ENCODE measurements at regions not wholly inside any gene's neighbourhood (a gene's known extent, or its start where the extent isn't known, plus 50 kb on each side); places are given as distances from the start of the nearest gene placed in this dataset.

DNA sequence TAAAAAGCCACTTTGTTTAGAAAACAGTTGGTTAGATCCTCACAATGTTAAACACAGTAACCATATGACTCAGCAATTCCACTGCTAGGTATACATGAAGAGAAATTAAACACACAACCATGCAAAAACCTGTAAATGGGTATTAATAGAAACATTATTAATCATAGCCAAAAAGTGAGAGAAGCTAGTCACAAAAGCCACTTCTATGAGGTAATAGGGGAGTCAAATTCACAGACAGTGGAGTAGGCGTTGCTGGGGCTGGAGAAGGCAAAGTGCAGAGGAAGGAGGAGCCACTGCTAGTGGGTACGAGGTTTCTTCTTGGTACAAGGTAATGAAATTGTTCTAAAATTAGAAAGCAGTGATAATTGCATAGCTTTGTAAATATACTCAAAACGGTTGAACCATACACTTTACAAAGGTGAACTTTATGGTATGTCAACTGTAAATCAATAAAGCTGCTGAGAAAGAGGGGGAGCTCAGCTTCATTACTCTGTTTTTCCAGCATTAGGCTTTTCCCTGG lies 364.4 kb downstream of the GADD45G start:
- DNase-seq (ENCODE audit: low spot score) = no peak

DNA sequence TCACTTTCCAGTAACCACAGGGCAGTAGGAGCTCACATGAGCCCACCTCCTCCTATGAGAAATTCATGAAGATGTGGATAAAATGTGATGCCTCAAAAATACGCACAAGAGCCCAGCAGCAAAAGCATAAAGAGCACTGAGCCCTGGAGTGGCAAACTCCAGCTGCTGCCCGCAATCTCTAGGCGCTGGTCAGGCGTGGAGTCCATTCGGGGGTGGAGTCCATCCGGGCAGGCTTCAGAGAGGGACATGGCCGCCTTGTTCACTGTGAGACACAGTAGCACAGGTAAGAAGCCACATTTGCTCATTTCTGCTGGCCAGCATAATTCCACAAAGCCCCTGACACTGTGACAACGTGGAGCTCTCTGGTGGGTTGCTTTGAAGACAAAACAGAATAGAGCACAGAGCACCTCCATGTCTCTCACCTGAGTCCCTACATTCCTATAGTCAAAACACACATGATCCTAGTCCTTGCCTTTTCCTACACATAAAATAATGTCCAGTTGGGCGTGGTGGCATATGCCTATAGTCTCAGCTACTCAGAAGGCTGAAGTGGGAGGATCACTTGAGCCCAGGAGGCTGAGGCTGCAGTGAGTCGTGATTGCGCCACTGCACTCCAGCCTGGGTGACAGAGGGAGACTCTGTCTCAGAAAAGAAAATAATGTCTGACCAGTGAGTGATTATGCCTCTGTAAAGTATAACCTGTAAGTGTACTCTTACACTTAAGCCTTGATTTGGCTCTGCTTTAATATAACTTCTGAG lies 365.2 kb downstream of the GADD45G start:
- DNase-seq (ENCODE audit: low spot score) = no peak

DNA sequence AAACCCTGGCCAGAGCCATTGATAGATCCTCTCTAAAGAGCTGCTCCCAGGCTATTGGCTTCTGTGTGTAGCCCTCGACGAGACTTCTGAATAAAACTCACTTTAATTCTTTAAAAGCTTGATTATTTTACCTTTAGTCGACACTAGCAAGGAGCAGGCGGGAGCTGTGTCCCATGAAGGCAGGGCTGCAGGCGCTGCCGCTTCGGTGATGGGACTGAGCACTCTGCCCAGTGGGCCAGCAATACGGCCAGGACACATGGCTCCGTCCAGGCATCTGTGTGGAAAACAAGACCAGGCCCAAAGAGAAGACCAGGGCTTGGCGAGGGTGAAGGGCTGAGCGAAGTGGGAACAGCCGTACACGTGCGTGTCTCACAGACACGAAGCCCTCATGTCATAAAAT lies 365.9 kb downstream of the GADD45G start:
- no peak for DNase-seq (ENCODE audit: low spot score)

DNA sequence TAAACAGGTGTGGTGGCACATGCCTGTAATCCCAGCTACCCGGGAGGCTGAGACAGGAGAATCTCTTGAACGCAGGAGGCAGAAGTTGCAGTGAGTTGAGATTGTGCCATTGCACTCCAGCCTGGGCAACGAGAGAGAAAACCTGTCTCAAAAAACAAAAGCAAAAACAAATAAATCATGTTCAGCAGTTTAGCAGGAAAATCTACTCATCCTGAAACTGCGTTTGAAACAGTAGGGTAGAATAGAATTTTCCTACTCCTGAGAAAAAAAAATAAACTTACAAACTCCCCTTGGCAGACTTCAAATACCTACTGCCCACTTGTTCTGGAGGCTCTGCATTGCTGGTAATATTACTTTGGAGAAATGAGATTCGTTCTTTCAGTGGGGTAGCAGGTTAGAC lies 367.7 kb downstream of the GADD45G start:
- no peak for DNase-seq (ENCODE audit: low spot score)

DNA sequence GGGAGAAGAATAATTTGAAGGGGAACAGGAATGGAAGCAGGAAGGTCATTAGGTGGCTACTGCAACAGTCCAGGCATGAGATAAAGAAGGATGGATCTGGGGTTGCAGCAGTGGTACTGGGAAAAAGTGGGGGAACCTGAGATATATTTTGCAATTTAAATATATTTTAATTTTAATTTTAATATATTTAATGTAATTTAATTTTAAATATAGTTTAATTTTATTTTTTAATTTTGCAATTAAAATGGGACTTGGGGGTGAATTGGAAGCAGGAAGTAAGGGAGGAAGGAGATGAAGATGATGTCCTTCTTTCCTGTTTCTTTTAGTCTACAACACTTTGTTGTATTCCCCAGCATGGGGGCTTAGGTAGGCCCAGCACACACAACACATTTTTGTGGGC lies 369.8 kb downstream of the GADD45G start:
- DNase-seq (ENCODE audit: low spot score) = no peak

DNA sequence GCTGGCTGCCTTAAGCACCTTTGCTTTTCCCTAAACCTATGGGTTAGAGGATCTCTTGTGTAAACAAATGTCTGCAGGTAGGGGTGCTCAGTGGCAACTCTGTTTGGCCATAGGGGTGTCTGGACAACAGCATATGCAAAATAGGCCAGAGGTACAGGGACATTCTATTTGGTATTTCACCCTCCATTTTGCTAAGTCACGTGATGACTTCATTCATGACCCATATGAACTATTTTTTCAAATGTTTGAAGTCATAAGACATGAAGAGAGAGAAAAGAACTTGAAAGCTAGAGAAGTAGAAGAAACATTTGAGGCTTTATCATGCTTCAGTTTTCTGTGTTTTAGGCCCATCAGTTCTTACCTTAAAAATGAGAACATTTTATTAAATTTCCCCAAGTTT lies 370.2 kb downstream of the GADD45G start:
- no peak for DNase-seq (ENCODE audit: low spot score)

DNA sequence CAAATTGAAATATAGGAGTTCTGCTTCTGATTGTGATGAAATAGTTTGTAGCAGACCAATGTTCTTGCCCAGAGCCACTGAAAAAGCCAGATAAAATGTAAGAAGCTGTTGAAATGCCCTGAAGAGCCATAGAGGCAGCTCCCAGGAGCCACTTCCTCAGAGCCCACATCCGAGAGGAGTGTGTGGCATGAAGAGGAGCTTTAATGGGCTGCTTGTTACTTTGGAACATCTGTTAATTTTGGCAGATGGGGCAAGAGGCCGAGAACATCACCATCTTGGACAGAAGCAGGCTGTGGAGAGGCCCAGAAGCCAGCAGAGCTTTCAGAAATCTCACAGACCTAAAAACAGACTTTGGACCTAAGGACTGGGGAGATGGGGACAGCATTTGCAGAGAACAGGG lies 370.8 kb downstream of the GADD45G start:
- no peak for DNase-seq (ENCODE audit: low spot score)

DNA sequence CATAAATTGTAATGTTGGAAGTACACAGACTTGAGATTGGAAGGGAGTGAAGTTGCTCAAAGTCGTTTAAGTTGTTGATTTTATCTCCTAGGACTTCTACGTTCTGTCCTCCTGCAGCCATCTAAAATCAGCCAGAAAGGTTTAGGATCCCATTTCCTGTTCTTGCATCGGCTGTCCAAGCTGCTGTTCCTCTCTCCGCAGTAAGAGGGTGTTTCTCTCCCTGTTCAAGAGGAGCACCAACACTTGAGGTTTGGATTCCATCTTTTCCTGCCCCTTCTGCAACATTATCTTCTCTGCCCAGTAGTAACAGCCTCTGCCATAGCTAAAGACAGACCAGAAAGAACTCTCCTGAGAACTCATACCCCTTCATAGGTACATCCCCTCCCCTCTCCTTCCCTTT lies 373.4 kb downstream of the GADD45G start:
- DNase-seq (ENCODE audit: low spot score) = peak; percentile 14

DNA sequence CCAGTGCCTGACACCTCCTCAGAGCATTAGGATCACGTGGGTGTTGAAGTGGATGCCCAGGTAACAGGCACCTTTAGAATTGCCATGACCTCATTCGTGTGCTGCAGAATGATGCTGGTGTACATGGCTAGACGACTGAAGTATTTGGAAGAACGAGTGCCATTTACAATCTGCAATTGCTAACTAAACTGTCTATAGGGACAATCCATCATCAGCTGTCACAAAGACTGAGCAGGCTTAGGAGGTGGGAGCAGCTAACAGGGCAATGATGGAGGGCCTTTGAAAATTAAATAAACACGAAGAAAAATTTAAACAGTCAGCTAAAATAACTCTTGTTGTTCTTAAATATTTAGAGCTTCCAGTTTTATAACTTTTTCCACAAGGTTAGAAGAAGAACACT lies 375.8 kb downstream of the GADD45G start:
- no peak for DNase-seq (ENCODE audit: low spot score)

DNA sequence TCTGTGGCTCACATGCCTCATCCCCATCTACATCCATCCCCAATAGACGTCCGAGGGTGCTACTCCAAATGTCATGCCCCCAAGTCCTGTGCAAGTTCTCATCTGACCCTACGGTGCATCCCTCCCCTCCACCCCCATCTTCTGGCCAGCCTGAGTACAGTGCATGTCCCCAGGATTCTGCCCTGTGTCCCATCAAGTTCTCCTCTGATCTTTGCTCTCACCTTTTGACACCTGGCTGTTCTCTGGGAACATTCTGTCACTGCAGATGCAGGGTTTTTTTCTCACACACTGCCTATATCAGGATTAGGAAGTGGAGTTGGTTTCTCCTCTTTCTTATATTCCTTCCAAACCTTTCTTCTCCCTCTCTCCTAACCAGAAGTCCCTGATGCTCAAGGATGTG lies 377.2 kb downstream of the GADD45G start:
- DNase-seq (ENCODE audit: low spot score) = no peak

DNA sequence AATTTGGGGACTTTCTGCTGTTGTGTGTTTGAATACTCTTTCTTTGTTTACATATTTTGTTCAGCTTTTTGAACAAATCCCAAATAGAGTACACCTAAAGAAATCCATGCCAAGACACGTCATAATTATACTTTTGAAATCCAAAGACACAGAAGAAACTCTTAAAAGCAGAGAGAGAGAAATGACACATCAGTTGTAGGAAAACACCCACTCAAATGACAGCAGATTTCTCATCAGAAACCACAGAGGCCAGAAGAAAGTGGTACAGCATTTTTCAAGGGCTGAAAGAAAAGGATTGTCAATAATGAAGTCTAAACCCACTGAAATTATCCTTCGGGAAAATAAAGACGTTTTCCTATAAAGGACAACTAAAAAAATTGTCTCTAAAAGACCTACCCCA lies 378.6 kb downstream of the GADD45G start:
- DNase-seq (ENCODE audit: low spot score) = no peak

DNA sequence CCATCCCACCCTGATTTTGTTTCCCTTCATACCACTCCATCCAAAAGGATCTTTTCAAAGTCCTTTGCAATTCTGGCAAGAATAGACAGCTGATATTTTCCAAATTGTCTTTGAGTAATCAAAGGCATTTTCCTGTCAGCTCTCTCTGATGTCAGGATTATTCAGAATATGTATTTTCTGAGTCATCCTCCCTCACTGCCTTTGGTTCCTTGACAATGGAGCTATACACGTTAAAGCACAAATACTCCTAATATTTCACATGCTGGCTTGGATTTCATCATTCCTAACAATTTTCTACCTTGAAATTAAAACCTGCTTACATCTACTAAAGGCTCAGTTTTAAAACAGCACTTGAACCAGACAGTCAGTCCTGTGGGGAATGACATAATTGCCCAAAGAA lies 379.4 kb downstream of the GADD45G start:
- DNase-seq (ENCODE audit: low spot score) = no peak

DNA sequence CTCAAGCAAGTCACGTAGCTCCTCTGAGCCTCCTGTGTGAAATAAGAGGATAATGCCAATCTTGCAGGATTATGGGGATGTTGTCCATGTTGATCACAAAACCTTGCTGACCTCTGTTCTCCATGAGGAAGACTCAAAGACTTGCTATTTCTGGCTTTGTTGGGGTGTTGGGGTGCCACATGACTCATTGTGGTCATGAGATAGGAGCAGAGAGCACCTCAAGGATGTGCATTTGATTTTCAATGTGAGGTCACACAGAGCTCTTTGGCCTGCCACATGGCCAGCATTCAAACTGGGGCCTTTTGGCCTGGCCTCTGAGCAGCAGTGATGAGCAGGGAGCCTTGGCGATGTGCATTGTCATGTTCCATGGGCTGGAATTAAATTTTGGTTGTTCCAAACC lies 380.3 kb downstream of the GADD45G start:
- DNase-seq (ENCODE audit: low spot score) = no peak

DNA sequence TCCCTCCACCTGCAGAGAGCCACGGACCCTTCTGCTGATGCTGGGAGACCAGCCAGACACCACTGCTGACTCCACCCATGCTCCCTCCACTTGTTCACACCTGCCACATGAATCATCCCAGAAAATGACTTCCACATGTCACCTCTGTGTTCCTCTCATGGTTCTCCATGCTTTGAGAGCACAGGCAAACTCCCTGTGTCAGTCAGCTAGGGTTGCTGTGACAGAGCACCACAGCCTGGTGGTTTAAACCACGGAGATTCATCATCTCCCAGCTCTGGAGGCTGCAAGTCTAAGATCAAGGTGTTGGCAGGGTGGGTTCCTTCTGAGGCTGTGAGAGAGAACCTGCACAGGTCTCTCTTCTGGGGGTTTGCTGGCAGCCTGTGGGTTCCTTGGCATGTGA lies 381.4 kb downstream of the GADD45G start:
- no peak for DNase-seq (ENCODE audit: low spot score)

DNA sequence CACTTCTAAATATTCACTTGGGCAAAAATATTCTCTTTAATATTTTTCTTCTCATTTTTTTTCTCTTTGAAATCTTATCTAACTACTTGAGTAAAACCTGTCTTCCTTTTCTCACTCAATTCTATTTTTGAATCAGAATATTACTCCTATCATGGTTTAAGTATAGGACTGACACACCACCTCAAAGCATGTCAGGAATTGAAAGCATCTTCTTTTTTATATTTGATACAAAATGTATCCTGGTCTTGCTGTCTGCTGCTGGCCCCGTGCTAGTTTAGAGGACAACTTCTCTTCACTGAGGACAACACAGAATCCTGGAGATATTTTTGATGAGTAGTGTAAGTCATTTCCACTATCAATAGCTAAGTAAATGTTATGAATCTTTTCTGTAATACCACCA lies 383.6 kb downstream of the GADD45G start:
- DNase-seq (ENCODE audit: low spot score) = no peak

DNA sequence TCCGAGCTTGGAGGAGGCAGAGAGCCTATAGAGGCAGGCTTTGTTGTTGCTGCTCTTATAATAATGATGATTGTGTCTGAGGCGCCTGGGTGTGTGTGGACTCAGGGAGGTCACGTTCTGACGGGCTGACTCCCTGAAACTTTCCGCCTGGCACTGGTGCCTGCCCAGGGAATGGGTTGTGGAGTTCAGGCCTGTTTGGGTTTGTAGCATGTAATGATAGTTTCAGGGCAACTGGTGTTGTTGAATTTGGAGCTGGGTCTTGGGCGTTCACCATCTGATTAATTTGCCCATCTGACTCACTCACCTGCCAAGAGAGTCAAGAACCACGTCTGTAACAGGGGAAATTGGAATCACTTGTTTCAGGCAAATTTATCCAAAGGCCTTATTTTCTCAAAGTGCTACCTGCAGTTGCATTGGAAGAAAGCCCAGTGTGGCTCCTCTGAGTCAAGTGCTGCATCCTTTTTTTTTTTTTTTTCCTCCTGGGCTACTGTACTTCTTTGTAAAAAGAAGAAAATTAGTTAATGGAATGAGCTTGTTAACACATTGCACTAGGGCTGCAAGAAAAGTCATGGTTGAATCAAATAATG lies 386.5 kb downstream of the GADD45G start:
- no peak for DNase-seq (ENCODE audit: low spot score)

DNA sequence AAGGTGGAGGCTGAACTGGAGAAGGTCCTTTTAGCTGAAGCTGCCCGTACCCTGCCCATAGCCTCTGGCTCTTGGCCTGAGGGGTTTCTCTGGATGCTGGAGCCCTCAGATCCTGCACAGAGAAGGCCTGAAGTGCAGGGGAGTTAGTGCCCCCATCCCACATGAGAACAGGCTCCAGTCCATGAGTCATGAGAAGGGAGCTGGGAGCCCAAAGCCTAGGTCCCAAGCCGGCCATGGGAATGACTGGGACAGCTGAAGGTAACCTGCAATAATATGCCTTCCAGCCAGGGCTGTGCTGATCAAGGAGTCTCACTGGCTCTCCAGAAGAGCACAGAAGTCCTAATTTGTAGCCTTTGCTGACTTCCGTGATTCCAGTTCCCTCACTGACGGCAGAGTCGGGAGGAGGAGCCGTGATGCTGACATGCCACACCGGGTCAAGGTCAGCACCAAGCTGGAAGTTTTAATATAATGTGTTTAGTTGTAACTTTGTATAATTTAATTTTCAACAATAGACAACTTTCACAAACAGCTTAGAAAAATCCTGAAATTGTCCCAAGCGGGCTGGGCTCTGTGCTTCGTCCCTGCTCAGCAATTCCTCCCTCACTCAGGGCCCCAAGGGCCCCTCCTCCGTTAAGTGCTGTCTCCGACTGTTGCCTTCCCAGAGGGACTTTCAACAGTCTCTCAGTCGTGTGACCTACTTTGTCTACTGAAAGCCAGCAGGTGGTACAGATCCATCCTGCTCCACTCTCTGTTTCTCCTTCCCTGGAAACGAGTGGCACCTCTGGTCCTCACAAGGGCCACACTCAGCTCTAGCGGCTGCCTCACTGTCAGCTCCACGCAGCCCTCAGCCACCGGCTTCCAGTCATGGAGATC lies 387.8 kb downstream of the GADD45G start:
- DNase-seq (ENCODE audit: low spot score) = no peak

DNA sequence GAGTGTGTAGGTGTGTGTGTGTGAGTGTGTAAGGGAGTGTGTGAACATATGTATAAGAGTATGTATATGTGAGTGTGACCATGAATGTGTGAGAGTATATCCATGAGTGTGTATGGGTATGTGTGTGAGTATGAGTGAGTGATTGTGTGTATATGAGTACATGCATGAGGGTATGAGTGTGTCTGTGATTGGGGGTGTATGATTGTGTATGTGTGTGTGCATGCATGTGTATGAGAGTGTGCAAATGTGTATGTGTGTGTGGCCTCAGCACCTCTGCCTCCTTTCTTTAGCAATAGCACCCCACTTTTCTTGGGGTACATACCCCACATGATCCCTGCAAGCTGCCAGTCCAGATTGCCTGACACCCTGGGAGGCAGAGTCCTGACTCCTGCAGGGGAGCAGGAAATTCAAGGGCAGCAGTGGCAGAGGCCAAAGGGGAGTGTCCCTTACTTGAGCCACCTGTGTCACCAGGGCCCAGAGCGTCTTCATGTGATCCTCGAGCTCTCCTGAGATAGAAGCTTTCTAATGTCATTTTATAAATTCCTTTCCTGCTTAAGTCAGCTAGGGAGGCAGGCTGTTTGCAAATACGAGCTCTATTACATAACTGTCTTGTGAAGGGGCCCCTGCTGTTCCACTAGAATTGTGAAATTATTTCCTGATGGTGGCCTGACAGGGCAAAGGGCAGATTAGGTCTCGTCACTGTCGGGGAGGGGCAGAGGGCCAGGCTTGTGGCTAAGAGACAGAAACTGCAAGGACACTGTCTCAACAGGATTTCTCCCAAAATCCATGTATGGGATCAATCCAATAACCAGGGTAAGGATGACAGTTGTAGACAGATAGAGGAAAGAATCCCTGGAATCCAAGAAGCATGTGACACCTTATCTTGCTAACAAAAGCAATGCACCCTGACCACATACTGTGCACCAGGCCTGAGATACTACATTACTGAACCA lies 389.1 kb downstream of the GADD45G start:
- DNase-seq (ENCODE audit: low spot score) = peak; percentile 24

DNA sequence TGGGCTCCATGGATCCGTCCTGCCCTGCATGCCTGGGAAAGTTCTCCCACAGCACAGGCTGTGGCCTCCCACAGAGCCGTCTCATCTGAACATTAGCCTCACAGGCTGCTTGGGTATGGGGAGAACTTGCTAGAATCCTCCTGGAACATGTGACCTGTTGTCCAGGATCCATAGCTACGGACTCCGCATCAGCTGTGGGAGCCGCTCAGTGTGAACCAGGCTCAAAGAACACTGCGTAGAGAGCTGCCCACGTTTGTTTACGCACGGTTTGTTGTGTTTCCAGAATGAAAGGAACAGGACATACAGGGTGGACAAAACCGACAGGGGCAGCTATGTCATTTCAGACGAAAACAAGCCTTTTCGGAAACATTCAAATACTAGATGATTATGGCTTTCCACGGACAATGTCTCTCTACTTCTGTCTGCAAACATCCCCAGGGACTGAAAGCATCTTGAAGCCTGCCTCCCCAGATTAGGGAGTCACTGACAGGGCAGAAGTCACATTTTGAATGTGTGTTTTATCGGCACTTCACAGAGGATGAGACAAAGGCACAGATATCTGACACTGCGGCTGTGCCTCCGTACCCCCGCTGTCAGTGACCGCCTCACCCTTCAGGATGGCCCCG lies 390.3 kb downstream of the GADD45G start:
- DNase-seq (ENCODE audit: low spot score) = no peak

DNA sequence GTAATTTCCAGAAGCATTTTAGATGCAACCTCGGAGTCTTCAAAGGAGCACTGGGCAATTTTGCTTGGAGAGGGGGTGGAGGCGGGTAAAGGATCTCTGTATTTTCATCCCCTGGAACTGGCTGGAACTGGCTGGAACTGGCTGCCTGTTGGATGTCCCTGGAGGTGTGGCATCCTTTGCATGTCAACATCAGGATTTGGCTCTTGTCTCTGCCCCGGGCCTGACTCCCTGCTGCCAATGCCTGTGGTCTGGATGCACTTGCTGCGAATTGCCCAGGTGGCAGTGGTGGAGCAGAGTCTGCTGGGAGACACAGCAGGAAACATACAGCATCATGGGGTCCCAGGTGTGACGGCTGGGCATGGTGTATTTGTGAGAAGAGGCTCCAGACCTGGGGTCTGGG lies 391.3 kb downstream of the GADD45G start:
- DNase-seq (ENCODE audit: low spot score) = no peak

DNA sequence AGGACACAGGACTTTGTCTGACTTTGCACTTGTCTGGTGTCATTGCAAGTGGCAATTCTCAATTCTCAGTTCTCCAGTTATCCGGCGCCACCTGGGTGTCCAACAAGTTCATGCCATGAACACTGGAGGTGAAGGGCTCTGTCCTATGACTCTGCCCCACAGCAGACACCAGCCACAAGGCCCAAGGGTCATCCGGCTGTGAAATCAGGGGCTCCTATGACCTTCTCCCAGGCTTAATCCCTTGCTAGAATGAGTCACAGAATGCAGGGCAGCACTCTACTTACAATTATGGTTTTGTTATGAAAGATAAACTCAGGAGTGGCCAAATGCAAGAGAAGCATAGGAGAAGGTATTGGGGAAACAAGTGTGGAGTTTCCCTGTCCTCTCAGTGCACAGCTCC lies 392.0 kb downstream of the GADD45G start:
- no peak for DNase-seq (ENCODE audit: low spot score)

Data from LoVo (cell line).